T-cell (primary cell): ENCODE measurements at regions not wholly inside any gene's neighbourhood (a gene's known extent, or its start where the extent isn't known, plus 50 kb on each side); places are given as distances from the start of the nearest gene placed in this dataset.

Source experiments
- ATAC-seq, 4 experiments: fragments of 200-7000 bp in 3 of 4; fragments of 150-1000 bp in 1 of 4; cut with Tn5 transposase; replicated peaks in 1 of 4; 1 replicate in 3 of 4; 2 replicates in 1 of 4; pipeline ENCODE4 v1.10.0; 2021; ENCODE audit warnings: moderate library complexity in 3 of 4, mild to moderate bottlenecking in 2 of 4, moderate number of reproducible peaks in 1 of 4
- CTCF ChIA-PET, 2 donors: fragments of 300-600 bp; sonication (Branson Sonifier 250); formaldehyde crosslinking; loops; one replicate each; lab custom pipeline; 2022; ENCODE audit warnings: antibody characterized with exemption in 2 of 2; lab: Charles Lee
- POLR2A ChIA-PET, 2 donors: fragments of 300-600 bp; sonication (Branson Sonifier 250); formaldehyde crosslinking; loops; one replicate each; lab custom pipeline; 2022; ENCODE audit warnings: antibody characterized with exemption in 2 of 2; lab: Charles Lee
- DNase-seq, 35 experiments: peaks; one replicate each; pipeline versions ENCODE4 v3.0.0 to v3.0.0-alpha.2; 2013 to 2023
- H3K27ac ChIP-seq: one replicate; pipeline ENCODE4 v1.5.1; 2013; ENCODE audit warnings: low read length
- H3K27me3 ChIP-seq, 2 experiments: replicated peaks in 1 of 2; 1 replicate in 1 of 2; 2 replicates in 1 of 2; pipeline versions ENCODE4 v1.6.1 to v1.7.0; 2013; ENCODE audit warnings: low read length in 1 of 2, mixed read lengths in 1 of 2; ENCODE audit not compliant: control insufficient read depth in 2 of 2, insufficient read depth in 2 of 2; ENCODE audit errors: extremely low read depth in 1 of 2
- H3K36me3 ChIP-seq, 2 donors: 1 replicate in 1 of 2; 2 replicates in 1 of 2; pipeline versions ENCODE4 v1.6.1 to v1.7.0; 2013; ENCODE audit warnings: low read length in 1 of 2; ENCODE audit not compliant: control insufficient read depth in 2 of 2, insufficient read depth in 1 of 2; ENCODE audit errors: extremely low read depth in 1 of 2
- H3K4me1 ChIP-seq, 2 experiments: 1 replicate in 1 of 2; 2 replicates in 1 of 2; pipeline versions ENCODE4 v1.6.1 to v1.7.0; 2013; ENCODE audit warnings: low read length in 2 of 2, mixed read lengths in 1 of 2; ENCODE audit not compliant: insufficient read depth in 2 of 2, control insufficient read depth in 1 of 2; ENCODE audit errors: extremely low read depth in 1 of 2
- H3K4me3 ChIP-seq, 2 donors: 1 replicate in 1 of 2; 2 replicates in 1 of 2; pipeline versions ENCODE4 v1.5.1 to v1.7.0; 2013; ENCODE audit warnings: mild to moderate bottlenecking in 2 of 2, low read length in 1 of 2, moderate library complexity in 1 of 2; ENCODE audit not compliant: control insufficient read depth in 1 of 2; ENCODE audit errors: extremely low read depth in 1 of 2
- H3K9me3 ChIP-seq: 2 replicates; pipeline ENCODE4 v1.7.0; 2013
- H3K27ac Mint-ChIP-seq, 2 donors: one replicate each; pipeline ENCODE4 v1.8.0; 2020 to 2021; ENCODE audit warnings: mild to moderate bottlenecking in 2 of 2, mixed read lengths in 2 of 2
- H3K27me3 Mint-ChIP-seq, 2 donors: one replicate each; pipeline ENCODE4 v1.8.0; 2021 to 2022; ENCODE audit warnings: mixed read lengths in 2 of 2
- H3K36me3 Mint-ChIP-seq: one replicate; pipeline ENCODE4 v1.8.0; 2021; ENCODE audit warnings: mixed read lengths
- H3K4me1 Mint-ChIP-seq, 3 donors: one replicate each; pipeline ENCODE4 v1.8.0; 2020 to 2022; ENCODE audit warnings: mixed read lengths in 3 of 3, mild to moderate bottlenecking in 1 of 3
- H3K4me3 Mint-ChIP-seq, 3 donors: one replicate each; pipeline ENCODE4 v1.8.0; 2020 to 2022; ENCODE audit warnings: mild to moderate bottlenecking in 3 of 3, mixed read lengths in 3 of 3, moderate library complexity in 3 of 3
- H3K9me3 Mint-ChIP-seq, 3 donors: one replicate each; pipeline ENCODE4 v1.8.0; 2020 to 2022; ENCODE audit warnings: mixed read lengths in 3 of 3
- WGBS: methylation state at CpG from one replicate; pipeline ENCODE4 v1.1.5; 2013; ENCODE audit warnings: missing lambda C conversion rate; ENCODE audit not compliant: insufficient coverage; 5-methylcytosine and 5-hydroxymethylcytosine counted together

GRCh38 chr3:5874931-5875341 lies 687.4 kb downstream of the EDEM1 start:
- Histone ChIP-seq H3K36me3 (no peaks in the 10 kb centered on the region), H3K27ac (no peak overlapping the region), H3K9me3 (no peaks in the 10 kb centered on the region), H3K4me3 (no peak overlapping the region), H3K4me1 (no peaks in the 10 kb centered on the region), H3K27me3 (no peaks in the 10 kb centered on the region)
- DNase-seq (no peak), ATAC-seq (no peak)
- no peaks in the 10 kb centered on the region for H3K4me1 Mint-ChIP-seq
- peaks cover 0 to 8% (median 2%) of the 10 kb centered on the region in 3 donors for H3K9me3 Mint-ChIP-seq
- no peak overlapping the region for H3K27ac Mint-ChIP-seq
- ChIA-PET POLR2A (no interaction called here), CTCF (no interaction called here)
- H3K36me3 Mint-ChIP-seq, result no peaks in the 10 kb centered on the region
- no peak overlapping the region for H3K4me3 Mint-ChIP-seq
- 94% methylated on average over 2 of the region's 2 CpGs for WGBS
- H3K27me3 Mint-ChIP-seq, result no peaks in the 10 kb centered on the region

- Histone ChIP-seq H3K9me3 (no peaks in the 10 kb centered on the region), H3K4me1 (no peaks in the 10 kb centered on the region), H3K27ac (no peak overlapping the region), H3K4me3 (no peak overlapping the region), H3K36me3 (no peaks in the 10 kb centered on the region), H3K27me3 (no peaks in the 10 kb centered on the region)
- CTCF ChIA-PET, result no interaction called here
- H3K27ac Mint-ChIP-seq, result no peak overlapping the region
- no peaks in the 10 kb centered on the region for H3K4me1 Mint-ChIP-seq
- no CpG with 5 or more reads among the region's 3 CpGs for WGBS
- POLR2A ChIA-PET, result no interaction called here
- no peaks in the 10 kb centered on the region for H3K27me3 Mint-ChIP-seq
- ATAC-seq, result no peak
- no peaks in the 10 kb centered on the region for H3K36me3 Mint-ChIP-seq
- no peak for DNase-seq
- no peak overlapping the region for H3K4me3 Mint-ChIP-seq
- peaks cover 3 to 12% (median 4%) of the 10 kb centered on the region in 3 donors for H3K9me3 Mint-ChIP-seq
Measured at GRCh38 chr3:5888851-5889250, 701.3 kb downstream of the EDEM1 start.

DNA sequence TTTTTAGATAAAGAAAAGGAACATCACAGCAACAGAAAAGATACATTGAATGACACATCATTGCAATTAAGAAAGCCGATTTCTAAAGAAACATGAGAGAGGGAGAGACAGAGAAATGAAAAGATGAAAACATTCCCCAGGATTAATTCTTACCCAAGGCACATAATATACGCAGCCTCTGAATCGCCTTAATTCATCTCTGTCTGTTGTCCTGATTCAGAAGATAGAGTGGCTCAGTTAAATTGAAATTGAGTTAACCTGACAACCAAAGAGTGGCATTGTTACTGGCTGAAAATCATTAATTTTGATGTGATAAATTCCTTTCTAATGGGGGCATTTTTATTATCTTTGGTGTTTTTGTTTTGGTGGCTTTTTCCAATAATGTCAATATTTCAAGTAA lies 701.9 kb downstream of the EDEM1 start:
- Mint-ChIP-seq H3K27me3 (no peaks in the 10 kb centered on the region), H3K4me3 (no peak overlapping the region), H3K36me3 (no peaks in the 10 kb centered on the region), H3K9me3 (peaks cover 3 to 13% (median 4%) of the 10 kb centered on the region in 3 donors), H3K27ac (no peak overlapping the region), H3K4me1 (no peaks in the 10 kb centered on the region)
- no peak for ATAC-seq
- Histone ChIP-seq H3K27me3 (no peaks in the 10 kb centered on the region), H3K36me3 (no peaks in the 10 kb centered on the region), H3K4me1 (no peaks in the 10 kb centered on the region), H3K9me3 (no peaks in the 10 kb centered on the region), H3K4me3 (no peak overlapping the region), H3K27ac (no peak overlapping the region)
- no CpG with 5 or more reads among the region's 3 CpGs for WGBS
- POLR2A ChIA-PET, result no interaction called here
- DNase-seq, result no peak
- CTCF ChIA-PET, result no interaction called here

GRCh38 chr3:5891711-5892110 lies 704.2 kb downstream of the EDEM1 start:
- H3K9me3 ChIP-seq, result no peaks in the 10 kb centered on the region

DNA sequence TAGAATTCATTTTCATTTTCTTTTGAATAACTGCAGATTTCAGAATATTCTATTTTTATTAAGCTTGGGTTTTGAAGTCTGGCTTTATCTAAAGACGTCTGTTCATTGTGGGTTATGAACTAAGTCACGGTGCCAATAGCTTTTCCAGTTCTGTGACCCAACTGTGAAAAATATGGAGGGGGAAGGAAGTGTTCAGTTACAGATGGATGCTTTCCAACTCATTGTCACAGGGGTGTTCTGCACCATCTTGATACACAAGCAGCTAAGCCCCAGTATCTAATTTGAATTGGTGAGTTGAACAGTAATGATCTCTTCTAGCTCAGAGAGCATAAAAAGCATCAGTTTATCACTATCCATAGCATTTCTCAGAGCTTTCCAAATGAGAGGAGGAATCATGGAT lies 710.6 kb downstream of the EDEM1 start:
- Histone ChIP-seq H3K4me1 (no peaks in the 10 kb centered on the region), H3K27me3 (no peaks in the 10 kb centered on the region), H3K27ac (no peak overlapping the region), H3K36me3 (no peaks in the 10 kb centered on the region), H3K9me3 (no peaks in the 10 kb centered on the region), H3K4me3 (no peak overlapping the region)
- no peak overlapping the region for H3K4me3 Mint-ChIP-seq
- ATAC-seq (no peak), DNase-seq (no peak)
- 60% methylated on average over 1 of the region's 2 CpGs for WGBS
- H3K9me3 Mint-ChIP-seq, result peaks cover 2 to 15% (median 11%) of the 10 kb centered on the region in 3 donors
- H3K36me3 Mint-ChIP-seq, result no peaks in the 10 kb centered on the region
- POLR2A ChIA-PET, result no interaction called here
- H3K4me1 Mint-ChIP-seq, result no peaks in the 10 kb centered on the region
- H3K27me3 Mint-ChIP-seq, result no peaks in the 10 kb centered on the region
- no peak overlapping the region for H3K27ac Mint-ChIP-seq
- CTCF ChIA-PET, result no interaction called here

More at GRCh38 chr3:5891711-5892110, 704.2 kb downstream of the EDEM1 start:
- Mint-ChIP-seq H3K4me1 (no peaks in the 10 kb centered on the region), H3K4me3 (no peak overlapping the region), H3K9me3 (peaks cover 3 to 16% (median 4%) of the 10 kb centered on the region in 3 donors), H3K36me3 (no peaks in the 10 kb centered on the region), H3K27ac (no peak overlapping the region), H3K27me3 (no peaks in the 10 kb centered on the region)
- H3K27me3 ChIP-seq, result no peaks in the 10 kb centered on the region
- H3K4me1 ChIP-seq, result no peaks in the 10 kb centered on the region
- no peak overlapping the region for H3K27ac ChIP-seq
- H3K4me3 ChIP-seq, result no peak overlapping the region
- WGBS, result 72% methylated on average over 3 of the region's 4 CpGs
- CTCF ChIA-PET, result no interaction called here
- no peaks in the 10 kb centered on the region for H3K36me3 ChIP-seq
- no peak for ATAC-seq
- POLR2A ChIA-PET, result no interaction called here
- DNase-seq, result no peak

GRCh38 chr3:5899014-5899761 lies 711.7 kb downstream of the EDEM1 start:
- H3K27me3 ChIP-seq, result no peaks in the 10 kb centered on the region
- Mint-ChIP-seq H3K4me1 (no peaks in the 10 kb centered on the region), H3K4me3 (no peak overlapping the region), H3K27me3 (no peaks in the 10 kb centered on the region), H3K9me3 (peaks cover 4 to 18% (median 13%) of the 10 kb centered on the region in 3 donors), H3K36me3 (no peaks in the 10 kb centered on the region), H3K27ac (no peak overlapping the region)
- POLR2A ChIA-PET, result no interaction called here
- 71% methylated on average over 1 of the region's 3 CpGs for whole genome bisulfite sequencing
- DNase-seq, result no peak
- H3K9me3 ChIP-seq, result no peaks in the 10 kb centered on the region
- CTCF ChIA-PET, result no interaction called here
- H3K4me3 ChIP-seq, result no peak overlapping the region
- no peak for ATAC-seq
- no peak overlapping the region for H3K27ac ChIP-seq
- H3K36me3 ChIP-seq, result no peaks in the 10 kb centered on the region
- H3K4me1 ChIP-seq, result no peaks in the 10 kb centered on the region
